HUDEP-2 (cell line): ENCODE measurements at regions not wholly inside any gene's neighbourhood (a gene's known extent, or its start where the extent isn't known, plus 50 kb on each side); places are given as distances from the start of the nearest gene placed in this dataset.

Experiments
- DNase-seq, 76 experiments: peaks; one replicate each; lab custom pipeline; 2025; ENCODE audit not compliant: unreplicated experiment in 76 of 76; lab: John Stamatoyannopoulos, UW

GRCh38 chr4:111755571-111755970 lies 389.7 kb upstream of the FAM241A start:
- DNase-seq = no peak

DNA sequence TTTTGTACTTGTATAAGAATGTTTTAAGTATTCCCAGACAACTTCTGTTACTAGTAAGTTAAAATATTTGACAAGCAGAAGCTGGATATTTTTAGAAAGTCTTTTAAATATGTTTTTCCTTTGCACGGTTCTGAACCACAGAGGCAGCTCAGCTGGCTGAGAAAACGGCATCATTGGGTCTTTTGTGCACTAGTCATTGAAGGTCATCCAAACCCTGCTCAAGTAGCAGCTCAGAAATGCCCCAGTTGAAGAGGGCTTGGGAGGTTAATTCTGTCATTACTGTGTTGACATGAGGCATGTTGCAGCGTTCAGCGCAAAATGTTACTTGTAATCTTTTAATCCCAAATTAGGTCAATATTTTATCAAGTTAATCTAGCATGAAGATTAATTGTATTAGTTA lies 383.7 kb upstream of the FAM241A start:
- no peak for DNase-seq

GRCh38 chr4:111770514-111770913 lies 374.7 kb upstream of the FAM241A start:
- DNase-seq = no peak

GRCh38 chr4:111773858-111774257 lies 371.4 kb upstream of the FAM241A start:
- no peak for DNase-seq

DNA sequence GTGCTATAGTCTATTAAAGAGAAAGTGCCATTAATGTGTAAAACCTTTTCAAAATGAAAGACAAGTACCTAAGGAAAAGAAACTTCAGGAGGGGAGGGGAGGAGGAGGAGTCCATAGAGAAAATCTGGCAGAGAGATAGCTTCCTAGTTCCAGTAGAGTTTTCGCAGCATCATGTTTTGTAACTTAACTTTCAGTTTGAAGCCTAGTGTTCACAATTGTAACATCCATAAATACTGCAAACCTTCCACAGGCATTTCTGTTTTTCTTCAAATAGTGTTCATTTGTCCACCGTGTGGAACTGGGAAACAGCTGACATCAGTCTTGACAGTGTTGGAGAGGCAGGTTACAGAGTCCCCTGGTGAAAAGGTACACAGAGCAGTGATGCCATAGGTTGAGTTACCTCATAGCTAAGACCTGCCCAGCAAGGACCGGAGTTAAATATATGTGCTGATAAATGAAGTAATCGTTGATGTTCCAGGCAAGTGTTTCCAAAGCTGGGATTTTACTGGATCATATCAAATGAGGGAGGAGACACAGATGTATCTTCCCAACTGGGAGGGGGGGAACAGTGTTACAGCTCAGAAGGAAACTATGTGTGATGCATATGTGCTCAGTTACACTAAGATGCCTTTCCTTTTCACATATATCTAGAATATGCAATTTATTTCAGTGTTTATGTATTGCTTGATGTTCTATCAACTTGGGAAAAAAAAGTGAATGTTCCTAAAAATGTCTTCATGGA lies 369.5 kb upstream of the FAM241A start:
- no peak for DNase-seq

DNA sequence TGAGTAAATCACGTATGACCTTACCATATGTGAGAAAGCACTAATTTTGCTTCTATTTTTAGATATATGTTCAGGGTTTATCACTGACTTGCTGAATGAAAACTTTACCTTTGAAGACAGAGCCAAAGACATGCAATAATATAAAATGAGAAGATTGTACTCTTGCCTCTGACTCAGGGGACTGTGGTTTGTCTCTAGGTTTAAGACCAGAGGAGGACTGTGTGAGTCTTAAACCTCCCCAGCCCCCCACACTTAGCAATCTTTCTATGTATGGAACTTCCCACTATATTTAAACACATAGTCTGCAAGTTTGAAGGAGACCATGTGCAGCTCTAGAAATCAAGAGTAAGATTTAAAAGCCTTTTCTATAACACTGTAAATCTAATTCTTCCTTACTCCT lies 368.7 kb upstream of the FAM241A start:
- no peak for DNase-seq

DNA sequence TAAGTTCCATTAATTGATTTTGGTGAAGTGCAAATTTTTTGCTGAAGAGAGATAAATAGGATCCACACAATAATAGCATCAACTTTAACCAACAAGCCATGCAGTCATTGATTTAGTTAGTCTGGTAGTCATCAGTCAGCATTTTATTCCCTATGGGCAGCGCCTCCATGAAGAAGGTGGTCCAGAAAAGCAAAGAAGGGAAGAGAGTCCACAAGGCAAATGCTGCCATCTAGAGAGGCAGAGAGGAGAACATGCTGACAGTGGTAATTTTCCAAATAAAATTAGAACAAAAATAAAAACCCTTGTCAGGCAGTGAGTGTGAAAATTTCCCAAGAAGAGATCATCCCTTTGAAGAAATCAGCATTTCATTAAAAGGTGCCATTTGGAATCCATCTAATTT lies 366.7 kb upstream of the FAM241A start:
- no peak for DNase-seq

DNA sequence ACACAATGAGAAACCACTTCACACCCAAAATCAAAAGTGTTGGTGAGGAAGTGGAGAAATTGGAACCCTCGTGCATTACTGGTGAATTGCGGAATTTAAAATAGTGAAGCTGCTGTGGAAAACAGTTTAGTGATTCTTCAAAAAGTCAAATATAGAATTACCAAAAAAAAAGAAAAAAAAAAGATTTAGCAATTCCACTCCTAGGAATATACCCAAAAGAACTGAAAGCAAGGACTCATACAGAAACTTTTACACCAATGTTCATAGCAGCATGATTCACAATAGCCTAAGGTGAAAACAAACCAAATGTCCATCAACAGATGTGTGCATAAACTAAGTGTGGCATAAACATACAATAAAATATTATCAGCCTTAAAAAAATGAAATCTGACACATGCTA lies 364.3 kb upstream of the FAM241A start:
- no peak for DNase-seq

DNA sequence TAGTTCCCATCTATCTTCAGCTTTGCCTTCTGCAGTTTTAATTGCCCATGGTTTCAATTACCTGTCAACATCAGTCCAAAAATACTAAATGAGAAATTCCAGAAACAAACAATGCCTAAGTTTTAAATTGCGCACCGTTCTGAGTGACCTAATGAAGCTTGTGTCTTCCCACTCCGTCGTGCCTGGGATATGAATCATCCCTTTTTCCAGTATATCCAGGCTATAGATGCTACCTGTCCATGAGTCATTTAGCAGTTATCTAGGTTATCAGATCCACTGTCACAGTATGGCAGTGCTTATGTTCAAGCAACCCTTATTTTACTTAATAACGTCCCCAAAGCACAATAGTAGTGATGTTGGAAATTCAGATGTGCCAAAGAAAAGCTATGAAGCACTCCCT lies 363.6 kb upstream of the FAM241A start:
- no peak for DNase-seq

GRCh38 chr4:111788099-111788498 lies 357.2 kb upstream of the FAM241A start:
- no peak for DNase-seq

DNA sequence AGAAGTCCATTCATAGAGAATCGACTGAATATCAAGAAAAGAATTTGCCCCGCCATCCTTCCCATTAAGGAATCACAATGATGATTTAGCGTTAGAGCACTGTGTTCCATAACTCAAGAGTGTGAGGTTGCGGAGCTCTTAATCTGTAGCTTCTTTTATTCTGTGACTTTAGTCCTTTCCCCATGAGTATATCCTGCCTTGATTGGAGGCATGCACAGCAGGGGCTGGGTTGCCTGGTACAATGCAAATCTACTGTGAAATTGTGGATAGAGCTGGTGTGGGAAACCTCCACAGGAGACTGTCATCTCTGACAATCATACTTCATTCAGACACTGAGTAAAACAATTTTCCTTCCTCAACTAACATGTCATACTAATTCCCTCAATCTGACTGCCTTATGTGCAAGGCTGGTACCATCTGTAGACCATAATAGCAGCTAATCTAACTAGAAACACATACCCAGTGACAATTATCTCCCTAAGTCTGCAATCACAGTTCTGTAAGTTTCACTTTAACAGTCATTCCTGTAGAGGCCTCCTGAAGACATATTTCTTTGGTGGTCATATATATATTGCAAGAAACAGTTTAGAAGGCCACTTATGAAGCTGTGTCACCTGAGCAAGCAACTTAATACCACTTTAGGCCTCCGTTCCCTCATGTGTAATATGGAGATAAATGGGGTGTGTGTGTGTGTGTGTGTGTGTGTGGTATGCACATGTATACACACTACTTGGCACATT lies 355.2 kb upstream of the FAM241A start:
- DNase-seq = no peak

- DNase-seq = no peak
These were observed 352.6 kb upstream of the FAM241A start for GRCh38 chr4:111792632-111793031.

GRCh38 chr4:111793433-111794091 lies 351.7 kb upstream of the FAM241A start:
- no peak for DNase-seq

DNA sequence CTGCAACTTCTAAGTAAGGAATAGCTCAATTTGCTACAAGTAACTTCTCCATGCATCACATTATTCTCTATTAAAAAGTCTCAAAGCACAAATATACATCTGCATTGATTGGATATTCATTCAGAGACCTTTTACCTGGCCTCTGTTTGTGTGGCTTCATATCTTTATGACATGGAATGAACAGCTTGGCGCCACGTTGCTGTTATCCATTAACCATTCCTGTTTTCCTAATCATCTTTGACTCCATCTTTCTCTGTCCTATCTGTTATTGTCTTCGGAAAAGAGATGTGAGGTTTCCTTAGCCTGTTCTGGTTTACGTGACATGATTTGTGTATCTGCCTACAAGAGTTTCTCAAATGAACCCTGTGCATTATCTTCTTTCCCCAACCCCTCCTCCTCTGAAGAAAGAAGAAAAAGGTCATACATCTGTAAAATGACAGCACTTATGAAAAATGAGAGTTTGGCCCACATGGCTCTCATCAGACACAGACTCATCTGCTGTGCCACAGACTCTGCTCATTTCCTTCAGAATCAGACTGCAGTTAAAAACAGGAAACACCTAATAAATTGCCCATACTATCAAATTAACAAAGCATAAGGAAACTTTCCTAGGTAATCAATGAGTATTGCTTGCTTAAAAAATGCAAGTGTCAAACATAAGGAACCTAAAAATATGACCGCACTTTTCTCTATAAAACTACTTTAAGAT lies 347.6 kb upstream of the FAM241A start:
- DNase-seq = no peak

DNA sequence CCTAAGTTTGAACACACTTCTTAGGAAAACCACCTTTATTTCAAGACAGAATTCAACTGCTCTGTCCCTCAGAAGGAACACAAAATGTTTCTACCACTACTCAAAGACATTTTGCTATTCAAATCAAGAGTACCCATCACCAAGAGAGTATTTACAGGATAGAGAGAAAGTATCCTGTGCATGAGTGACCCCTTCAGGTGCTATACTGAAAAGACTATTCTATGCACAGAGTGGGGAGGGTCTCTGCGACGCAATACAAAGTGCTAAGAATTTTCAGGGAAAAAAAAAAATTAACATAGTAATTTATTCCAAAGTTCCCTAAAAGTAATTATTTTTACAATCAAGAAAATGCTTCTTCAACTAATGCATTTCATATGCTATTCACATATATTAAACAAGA lies 346.4 kb upstream of the FAM241A start:
- DNase-seq = no peak

- no peak for DNase-seq
These were observed 344.7 kb upstream of the FAM241A start for GRCh38 chr4:111800551-111800950.

DNA sequence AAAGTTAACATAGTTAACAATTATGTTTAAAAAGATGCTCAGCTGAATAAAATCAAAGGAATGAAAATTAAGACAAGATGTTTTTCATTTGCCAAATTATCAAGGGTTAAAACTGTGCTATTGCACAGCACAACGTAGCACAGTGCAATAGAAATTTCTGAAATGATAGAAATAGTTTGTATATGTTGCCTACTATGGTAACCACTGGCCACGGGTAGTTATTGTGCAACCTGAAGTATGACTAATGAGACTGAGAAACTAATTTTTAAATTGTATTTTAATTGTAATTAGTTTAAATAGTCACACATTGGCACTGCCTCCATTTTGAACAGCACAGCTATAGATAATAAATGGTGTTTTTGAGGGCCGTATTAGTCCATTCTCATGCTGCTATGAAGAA lies 343.1 kb upstream of the FAM241A start:
- no peak for DNase-seq

GRCh38 chr4:111806331-111806730 lies 338.9 kb upstream of the FAM241A start:
- DNase-seq = peak in 1 of 76 experiments; percentile 1

DNA sequence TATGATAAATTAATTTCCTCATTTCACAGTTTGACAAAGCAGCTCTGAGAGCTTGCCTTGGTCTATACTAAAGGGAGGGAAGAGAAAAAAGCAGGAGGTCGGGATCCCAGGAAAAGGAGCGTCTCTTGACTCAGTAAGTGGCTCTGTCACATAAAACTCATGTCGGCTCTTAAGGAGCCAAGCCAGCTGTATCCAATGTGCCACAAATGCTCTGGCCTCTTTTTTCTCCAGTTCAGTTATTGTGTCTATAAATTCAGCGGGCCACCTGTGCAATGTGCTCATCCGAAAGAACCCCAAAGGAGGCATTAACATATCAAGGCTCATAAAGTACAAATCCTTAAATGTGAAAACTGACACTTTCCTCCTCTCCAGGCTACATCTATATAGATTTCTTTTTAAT lies 337.7 kb upstream of the FAM241A start:
- no peak for DNase-seq

- no peak for DNase-seq
These were observed 337.1 kb upstream of the FAM241A start for GRCh38 chr4:111808174-111808573.

DNA sequence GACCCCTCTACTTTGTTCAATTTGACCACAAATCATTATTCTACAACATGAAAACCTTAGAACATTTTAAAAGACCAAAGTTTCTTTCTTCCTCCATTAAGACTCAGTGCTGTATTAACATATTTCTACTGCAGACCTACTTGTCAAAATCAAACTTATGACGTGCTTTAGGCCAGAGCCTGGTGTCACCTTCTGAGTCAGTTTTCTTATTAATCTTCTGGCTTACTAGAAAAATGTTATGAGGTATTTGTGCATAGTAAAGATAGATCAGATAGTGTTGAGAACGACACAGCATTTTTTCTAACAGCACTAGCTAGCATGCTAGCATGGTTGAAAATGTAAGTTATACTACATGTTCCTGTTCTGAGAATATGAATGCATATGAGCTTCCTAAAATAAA lies 333.6 kb upstream of the FAM241A start:
- DNase-seq = no peak
